Endothelial cell of umbilical vein (primary cell): ENCODE measurements at regions not wholly inside any gene's neighbourhood (a gene's known extent, or its start where the extent isn't known, plus 50 kb on each side); places are given as distances from the start of the nearest gene placed in this dataset.

Source experiments
- BruUV-seq: library from RNA; stranded (reverse); fragments of 400-500 nt; replicated peaks from 2 replicates; lab custom pipeline; 2021; lab: Mats Ljungman, UMichigan
- CTCF ChIA-PET: fragments of 300-600, 350-600 bp; sonication (Branson Sonifier 250); formaldehyde crosslinking; loops from one replicate; lab custom pipeline; 2021; ENCODE audit warnings: antibody characterized with exemption, inconsistent platforms; lab: Charles Lee
- POLR2A ChIA-PET: fragments of 300-600, 350-600 bp; sonication (Branson Sonifier 250); formaldehyde crosslinking; loops from one replicate; lab custom pipeline; 2021; ENCODE audit warnings: antibody characterized with exemption, inconsistent platforms; lab: Charles Lee
- DNase-seq: peaks from one replicate; pipeline ENCODE4 v3.0.0-alpha.2; 2011; ENCODE audit warnings: low read depth, low spot score
- FAIRE-seq: peaks from 2 replicates; lab custom pipeline; 2011; peaks lifted over from hg19 to GRCh38; lab: Jason Lieb, UNC
- H2AFZ ChIP-seq: 2 replicates; pipeline ENCODE4 v1.6.0; 2012; ENCODE audit warnings: low read depth, low read length, control low read depth, inconsistent platforms
- H3K27ac ChIP-seq: 2 replicates; pipeline ENCODE4 v1.5.1; 2011; ENCODE audit warnings: low read depth, mild to moderate bottlenecking, control low read depth, low read length, moderate library complexity; ENCODE audit not compliant: insufficient read depth
- H3K27me3 ChIP-seq, 2 experiments: 2 replicates each; pipeline versions ENCODE4 v1.6.0 to v1.6.1; 2011; ENCODE audit warnings: low read length in 2 of 2, mixed read lengths in 1 of 2; ENCODE audit not compliant: control insufficient read depth in 2 of 2, insufficient read depth in 2 of 2
- H3K36me3 ChIP-seq, 2 experiments: 2 replicates in 1 of 2; 3 replicates in 1 of 2; pipeline ENCODE4 v1.5.1; 2011; ENCODE audit warnings: low read length in 2 of 2, mild to moderate bottlenecking in 1 of 2, moderate library complexity in 1 of 2; ENCODE audit not compliant: control insufficient read depth in 2 of 2, insufficient read depth in 2 of 2; ENCODE audit errors: extremely low read depth in 1 of 2
- H3K4me1 ChIP-seq: 3 replicates; pipeline ENCODE4 v1.5.1; 2011; ENCODE audit warnings: mild to moderate bottlenecking, low read length; ENCODE audit not compliant: control insufficient read depth, insufficient read depth; ENCODE audit errors: extremely low read depth
- H3K4me2 ChIP-seq: 2 replicates; pipeline ENCODE4 v1.6.1; 2011; ENCODE audit warnings: low read length, control low read depth, mixed read lengths; ENCODE audit not compliant: insufficient read depth
- H3K4me3 ChIP-seq, 3 experiments: fragments of 200-600 bp in 1 of 3; sonication (generic), shearing (Covaris generic) in 1 of 3; replicated peaks in 1 of 3; 2 replicates each; pipeline ENCODE4 v1.5.1; 2011 to 2016; ENCODE audit warnings: control low read depth in 3 of 3, low read length in 3 of 3, mild to moderate bottlenecking in 2 of 3, inconsistent platforms in 1 of 3, low read depth in 1 of 3, moderate library complexity in 1 of 3; ENCODE audit not compliant: insufficient read depth in 1 of 3
- H3K79me2 ChIP-seq: 2 replicates; pipeline ENCODE4 v1.6.0; 2012; ENCODE audit warnings: low read length, inconsistent platforms; ENCODE audit not compliant: control insufficient read depth, insufficient read depth
- H3K9ac ChIP-seq: replicated peaks from 2 replicates; pipeline ENCODE3; 2011; ENCODE audit warnings: low read length, control low read depth; ENCODE audit not compliant: insufficient read depth; ENCODE audit errors: extremely low read depth
- H3K9me1 ChIP-seq: replicated peaks from 3 replicates; pipeline ENCODE4 v1.6.0; 2011; ENCODE audit warnings: mild to moderate bottlenecking, low read length; ENCODE audit not compliant: control insufficient read depth, insufficient read depth; ENCODE audit errors: extremely low read depth
- H3K9me3 ChIP-seq: replicated peaks from 2 replicates; pipeline ENCODE4 v1.5.1; 2012; ENCODE audit warnings: low read length, inconsistent platforms; ENCODE audit not compliant: control insufficient read depth, insufficient read depth
- H4K20me1 ChIP-seq: replicated peaks from 2 replicates; pipeline ENCODE3; 2011; ENCODE audit warnings: mild to moderate bottlenecking, low read length; ENCODE audit not compliant: control insufficient read depth, insufficient read depth; ENCODE audit errors: extremely low read depth
- EZH2 ChIP-seq: IDR thresholded peaks from 2 replicates; pipeline ENCODE4 v1.6.1; 2012; ENCODE audit warnings: borderline replicate concordance, low read depth, mild to moderate bottlenecking, moderate library complexity, low read length, inconsistent platforms; ENCODE audit not compliant: severe bottlenecking
- FOS ChIP-seq: IDR thresholded peaks from 2 replicates; pipeline ENCODE4 v1.6.1; 2011; ENCODE audit warnings: mild to moderate bottlenecking, low read length, moderate library complexity, borderline replicate concordance; ENCODE audit not compliant: insufficient read depth
- GATA2 ChIP-seq: IDR thresholded peaks from 2 replicates; pipeline ENCODE4 v1.7.0; 2011; ENCODE audit warnings: low read depth, mild to moderate bottlenecking, moderate library complexity, mixed read lengths, low read length; ENCODE audit not compliant: insufficient read length, insufficient read depth
- JUN ChIP-seq: IDR thresholded peaks from 2 replicates; pipeline ENCODE4 v1.6.1; 2011; ENCODE audit warnings: borderline replicate concordance, low read depth; ENCODE audit not compliant: insufficient read length, insufficient read depth
- MYC ChIP-seq: IDR thresholded peaks from one replicate; pipeline ENCODE4 v1.6.1; 2011; ENCODE audit warnings: mild to moderate bottlenecking, low read depth, low read length
- POLR2A ChIP-seq: IDR thresholded peaks from 2 replicates; pipeline ENCODE4 v1.6.1; 2012; ENCODE audit warnings: low read depth, mild to moderate bottlenecking, control low read depth, low read length
- POLR2AphosphoS5 ChIP-seq: IDR thresholded peaks from 2 replicates; pipeline ENCODE4 v1.6.1; 2012; ENCODE audit warnings: low read depth, mild to moderate bottlenecking, control low read depth, low read length, moderate library complexity; ENCODE audit not compliant: insufficient read depth
- dilution Hi-C: fragments of 300-500 bp; cut with MboI; formaldehyde crosslinking; loops from one replicate; pipeline ENCODE4 v1.15.0; 2019; ENCODE audit warnings: low sequenced_read_pairs; ENCODE audit not compliant: extremely low pct_ligation_motif_present
- intact Hi-C: fragments of 100-400 bp; cut with micrococcal nuclease; formaldehyde crosslinking; loops from one replicate; pipeline ENCODE4 v1.10.0; 2022
- TF ChIP-seq, protein P1 (sequence below): IDR thresholded peaks from 2 replicates; pipeline ENCODE4 v1.6.1; 2011; ENCODE audit not compliant: insufficient read depth, insufficient read length
- TF ChIP-seq, protein P2 (sequence below), 2 donors: IDR thresholded peaks; 1 replicate in 1 of 2; 2 replicates in 1 of 2; pipeline ENCODE4 v1.5.1; 2011; ENCODE audit warnings: low read length in 2 of 2, mild to moderate bottlenecking in 2 of 2, moderate library complexity in 2 of 2, control low read depth in 1 of 2, inconsistent platforms in 1 of 2, low read depth in 1 of 2; ENCODE audit not compliant: insufficient read depth in 1 of 2; ENCODE audit errors: extremely low read depth in 1 of 2

DNA sequence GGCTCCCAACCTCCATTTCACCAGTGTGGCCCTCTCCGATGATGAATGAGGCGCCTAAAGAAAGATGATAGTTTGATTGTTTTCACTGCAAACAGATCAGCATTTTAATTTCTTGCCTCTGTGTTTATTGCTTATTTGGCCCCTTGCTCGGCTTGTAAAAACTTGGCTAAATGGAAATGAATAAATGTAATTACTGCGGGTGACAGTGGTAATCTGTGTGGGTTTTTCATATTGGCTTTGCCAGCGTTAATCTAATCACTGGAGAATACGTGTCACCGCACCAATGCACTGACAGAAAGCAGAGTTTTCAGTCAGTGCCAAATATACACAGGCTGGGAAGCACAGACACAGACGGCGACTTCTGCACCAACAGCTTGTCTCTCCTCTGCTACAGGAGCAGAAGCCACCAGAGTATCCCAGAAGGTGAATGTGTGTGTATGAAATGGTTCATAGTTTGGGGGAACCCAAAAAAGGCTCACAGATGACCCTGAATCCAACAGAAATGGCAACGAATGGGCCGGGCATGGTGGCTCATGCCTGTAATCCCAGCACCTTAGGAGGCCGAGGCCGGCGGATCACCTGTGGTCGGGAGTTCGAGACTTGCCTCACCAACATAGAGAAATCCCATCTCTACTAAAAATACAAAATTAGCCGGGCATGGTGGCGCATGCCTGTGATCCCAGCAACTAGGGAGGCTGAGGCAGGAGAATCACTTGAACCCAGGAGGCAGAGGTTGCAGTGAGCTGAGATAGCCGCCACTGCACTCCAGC is 534.0 kb downstream of the PKHD1 start:
- Histone ChIP-seq H4K20me1 (no peaks in the 10 kb centered on the region), H3K9me3 (peaks cover 4% of the 10 kb centered on the region), H3K4me3 (no peak overlapping the region), H3K36me3 (no peaks in the 10 kb centered on the region), H2AFZ (no peak overlapping the region), H3K4me1 (no peaks in the 10 kb centered on the region), H3K27ac (no peak overlapping the region), H3K27me3 (no peaks in the 10 kb centered on the region), H3K79me2 (no peaks in the 10 kb centered on the region), H3K9me1 (no peaks in the 10 kb centered on the region), H3K4me2 (no peak overlapping the region), H3K9ac (no peak overlapping the region)
- no peak for FAIRE-seq
- no TSS peak for BruUV-seq
- DNase-seq: no peak
- POLR2A ChIA-PET: no interaction called here
- CTCF ChIA-PET: no interaction called here
- intact Hi-C loops: no loop called here
- TF ChIP-seq JUN (no peak), FOS (no peak), GATA2 (no peak), POLR2AphosphoS5 (no peak), MYC (no peak), EZH2 (no peak), POLR2A (no peak)
- TF ChIP-seq, protein P1, sequence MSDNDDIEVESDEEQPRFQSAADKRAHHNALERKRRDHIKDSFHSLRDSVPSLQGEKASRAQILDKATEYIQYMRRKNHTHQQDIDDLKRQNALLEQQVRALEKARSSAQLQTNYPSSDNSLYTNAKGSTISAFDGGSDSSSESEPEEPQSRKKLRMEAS: no peak
- TF ChIP-seq, protein P2, sequence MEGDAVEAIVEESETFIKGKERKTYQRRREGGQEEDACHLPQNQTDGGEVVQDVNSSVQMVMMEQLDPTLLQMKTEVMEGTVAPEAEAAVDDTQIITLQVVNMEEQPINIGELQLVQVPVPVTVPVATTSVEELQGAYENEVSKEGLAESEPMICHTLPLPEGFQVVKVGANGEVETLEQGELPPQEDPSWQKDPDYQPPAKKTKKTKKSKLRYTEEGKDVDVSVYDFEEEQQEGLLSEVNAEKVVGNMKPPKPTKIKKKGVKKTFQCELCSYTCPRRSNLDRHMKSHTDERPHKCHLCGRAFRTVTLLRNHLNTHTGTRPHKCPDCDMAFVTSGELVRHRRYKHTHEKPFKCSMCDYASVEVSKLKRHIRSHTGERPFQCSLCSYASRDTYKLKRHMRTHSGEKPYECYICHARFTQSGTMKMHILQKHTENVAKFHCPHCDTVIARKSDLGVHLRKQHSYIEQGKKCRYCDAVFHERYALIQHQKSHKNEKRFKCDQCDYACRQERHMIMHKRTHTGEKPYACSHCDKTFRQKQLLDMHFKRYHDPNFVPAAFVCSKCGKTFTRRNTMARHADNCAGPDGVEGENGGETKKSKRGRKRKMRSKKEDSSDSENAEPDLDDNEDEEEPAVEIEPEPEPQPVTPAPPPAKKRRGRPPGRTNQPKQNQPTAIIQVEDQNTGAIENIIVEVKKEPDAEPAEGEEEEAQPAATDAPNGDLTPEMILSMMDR (IDR thresholded peaks at IDR 0.05; ENCODE audit: extremely low read depth in 1 of 2, insufficient read depth in 1 of 2, low read depth in 1 of 2, low read length in 2 of 2): no peak
- dilution Hi-C loops: no loop called here
